SK-N-SH (cell line): ENCODE measurements at regions not wholly inside any gene's neighbourhood (a gene's known extent, or its start where the extent isn't known, plus 50 kb on each side); places are given as distances from the start of the nearest gene placed in this dataset.

Experiments used
- CTCF ChIA-PET: fragments of 300-600, 350-600 bp; formaldehyde crosslinking; extraction: SDS; loops from one replicate; lab custom pipeline; 2021; lab: Yijun Ruan, JAX
- POLR2A ChIA-PET: fragments of 350-600 bp; sonication (Branson Sonifier 250); formaldehyde crosslinking; extraction: SDS; loops from one replicate; lab custom pipeline; 2020; ENCODE audit warnings: antibody characterized with exemption, inconsistent platforms; lab: Yijun Ruan, JAX
- DNase-seq: peaks from one replicate; pipeline ENCODE4 v3.0.0; 2012
- H2AFZ ChIP-seq: fragments of 200-600 bp; sonication (generic); 2 replicates; pipeline ENCODE4 v1.8.1; 2016; ENCODE audit warnings: antibody characterized with exemption, mild to moderate bottlenecking, low read depth
- H3F3A ChIP-seq: fragments of 200-600 bp; sonication (generic); replicated peaks from 2 replicates; pipeline ENCODE3; 2016; ENCODE audit warnings: antibody characterized with exemption, mild to moderate bottlenecking; ENCODE audit not compliant: insufficient read depth
- H3K27ac ChIP-seq, 2 experiments: fragments of 200-500 bp in 1 of 2; fragments of 200-600 bp in 1 of 2; sonication (Bioruptor generic) in 1 of 2; sonication (generic), shearing (Covaris generic) in 1 of 2; 2 replicates each; pipeline versions ENCODE4 v1.5.1 to v1.6.1; 2014 to 2016; ENCODE audit warnings: low read depth in 2 of 2, inconsistent platforms in 1 of 2, low read length in 1 of 2, mild to moderate bottlenecking in 1 of 2, mixed read lengths in 1 of 2
- H3K27me3 ChIP-seq: fragments of 200-600 bp; sonication (generic), shearing (Covaris generic); 2 replicates; pipeline ENCODE4 v1.6.1; 2016; ENCODE audit warnings: mixed run types; ENCODE audit not compliant: insufficient read depth
- H3K36me3 ChIP-seq, 2 experiments: fragments of 200-500 bp in 1 of 2; fragments of 200-600 bp in 1 of 2; sonication (Bioruptor generic) in 1 of 2; sonication (generic) in 1 of 2; replicated peaks in 1 of 2; 2 replicates each; pipeline versions ENCODE3 to v1.5.1; 2014 to 2016; ENCODE audit warnings: low read length in 1 of 2, mild to moderate bottlenecking in 1 of 2; ENCODE audit not compliant: insufficient read depth in 2 of 2, control insufficient read depth in 1 of 2
- H3K4me1 ChIP-seq, 2 experiments: fragments of 200-500 bp in 1 of 2; fragments of 200-600 bp in 1 of 2; sonication (Bioruptor generic) in 1 of 2; sonication (generic), shearing (Covaris generic) in 1 of 2; 2 replicates each; pipeline versions ENCODE4 v1.5.1 to v1.6.1; 2014 to 2016; ENCODE audit warnings: low read depth in 1 of 2, low read length in 1 of 2, mixed run types in 1 of 2; ENCODE audit not compliant: insufficient read depth in 2 of 2, control insufficient read depth in 1 of 2
- H3K4me2 ChIP-seq: fragments of 200-600 bp; sonication (generic), shearing (Covaris generic); 2 replicates; pipeline ENCODE4 v1.6.1; 2017; ENCODE audit warnings: mixed run types
- H3K4me3 ChIP-seq, 2 experiments: fragments of 200-500 bp in 1 of 2; fragments of 200-600 bp in 1 of 2; sonication (Bioruptor generic) in 1 of 2; sonication (generic), shearing (Covaris generic) in 1 of 2; 2 replicates each; pipeline versions ENCODE4 v1.5.1 to v1.8.1; 2014 to 2016; ENCODE audit warnings: low read depth in 2 of 2, inconsistent platforms in 1 of 2, low read length in 1 of 2, mild to moderate bottlenecking in 1 of 2, mixed read lengths in 1 of 2, moderate library complexity in 1 of 2
- H3K79me2 ChIP-seq: fragments of 200-600 bp; sonication (generic); 2 replicates; pipeline ENCODE4 v1.8.1; 2017; ENCODE audit warnings: mild to moderate bottlenecking; ENCODE audit not compliant: insufficient read depth
- H3K9ac ChIP-seq: fragments of 200-600 bp; sonication (generic); 2 replicates; pipeline ENCODE4 v1.6.1; 2017; ENCODE audit warnings: mixed run types
- H3K9me2 ChIP-seq: fragments of 200-600 bp; sonication (generic); 2 replicates; pipeline ENCODE4 v1.6.1; 2017; ENCODE audit warnings: mixed run types
- H3K9me3 ChIP-seq: fragments of 200-600 bp; sonication (generic); 2 replicates; pipeline ENCODE4 v1.6.1; 2017; ENCODE audit warnings: mixed run types, mild to moderate bottlenecking, moderate library complexity
- H4K20me1 ChIP-seq: fragments of 200-600 bp; sonication (generic); 2 replicates; pipeline ENCODE4 v1.6.1; 2017; ENCODE audit warnings: mild to moderate bottlenecking, mixed run types; ENCODE audit not compliant: insufficient read depth
- CHD2 ChIP-seq: fragments of 150-350 bp; IDR thresholded peaks from 2 replicates; pipeline ENCODE4 v1.6.1; 2018; ENCODE audit warnings: low read length; ENCODE audit not compliant: partially characterized antibody
- CTCF ChIP-seq: fragments of 200-600 bp; sonication (generic); IDR thresholded peaks from 2 replicates; pipeline ENCODE4 v1.6.1; 2017; ENCODE audit warnings: antibody characterized with exemption, mild to moderate bottlenecking, moderate library complexity
- ELF1 ChIP-seq: IDR thresholded peaks from 2 replicates; pipeline ENCODE4 v1.4.0; 2012
- EP300 ChIP-seq, 2 experiments: IDR thresholded peaks; 2 replicates each; pipeline versions ENCODE4 v1.4.0 to v1.6.1; 2012; ENCODE audit warnings: borderline replicate concordance in 1 of 2, low read depth in 1 of 2, low read length in 1 of 2
- FOSL2 ChIP-seq: IDR thresholded peaks from 2 replicates; pipeline ENCODE4 v1.4.0; 2012; ENCODE audit warnings: low read depth, mild to moderate bottlenecking, moderate library complexity, borderline replicate concordance
- FOXM1 ChIP-seq: IDR thresholded peaks from 2 replicates; pipeline ENCODE4 v1.4.0; 2012; ENCODE audit warnings: low read depth, mild to moderate bottlenecking
- GATA2 ChIP-seq: sonication (generic); formaldehyde crosslinking; IDR thresholded peaks from 2 replicates; pipeline ENCODE4 v1.5.0; 2020; ENCODE audit warnings: mild to moderate bottlenecking, missing genetic modification reagents
- IRF3 ChIP-seq: fragments of 150-350 bp; IDR thresholded peaks from 2 replicates; pipeline ENCODE4 v1.6.1; 2016; ENCODE audit warnings: mild to moderate bottlenecking, low read depth, low read length
- JUND ChIP-seq: IDR thresholded peaks from 2 replicates; pipeline ENCODE4 v1.4.0; 2012
- MEF2A ChIP-seq: IDR thresholded peaks from 2 replicates; pipeline ENCODE4 v1.4.0; 2012; ENCODE audit warnings: low read depth, borderline replicate concordance
- NFIC ChIP-seq: IDR thresholded peaks from 2 replicates; pipeline ENCODE4 v1.4.0; 2012; ENCODE audit warnings: borderline replicate concordance
- NRF1 ChIP-seq: IDR thresholded peaks from 2 replicates; pipeline ENCODE4 v1.6.1; 2012; ENCODE audit warnings: low read depth, mild to moderate bottlenecking, low read length
- PBX3 ChIP-seq: IDR thresholded peaks from 2 replicates; pipeline ENCODE4; 2012
- POLR2AphosphoS5 ChIP-seq: IDR thresholded peaks from 2 replicates; pipeline ENCODE4 v1.6.1; 2012; ENCODE audit warnings: low read depth, low read length
- REST ChIP-seq: IDR thresholded peaks from 2 replicates; pipeline ENCODE4 v1.6.1; 2012; ENCODE audit warnings: mild to moderate bottlenecking, low read depth, low read length, moderate library complexity
- RXRA ChIP-seq: IDR thresholded peaks from 2 replicates; pipeline ENCODE4 v1.4.0; 2012; ENCODE audit warnings: low read depth, mild to moderate bottlenecking, borderline replicate concordance
- SIN3A ChIP-seq: IDR thresholded peaks from 2 replicates; pipeline ENCODE4 v1.6.1; 2012; ENCODE audit warnings: low read depth, mild to moderate bottlenecking, low read length, moderate library complexity, borderline replicate concordance
- TAF1 ChIP-seq: IDR thresholded peaks from 2 replicates; pipeline ENCODE4 v1.6.1; 2012; ENCODE audit warnings: low read depth, mild to moderate bottlenecking, low read length, moderate library complexity, borderline replicate concordance
- TCF12 ChIP-seq: IDR thresholded peaks from 2 replicates; pipeline ENCODE4 v1.4.0; 2012
- TEAD4 ChIP-seq: IDR thresholded peaks from 2 replicates; pipeline ENCODE4 v1.4.0; 2012; ENCODE audit warnings: mild to moderate bottlenecking, borderline replicate concordance; ENCODE audit not compliant: insufficient read depth
- USF1 ChIP-seq: IDR thresholded peaks from 2 replicates; pipeline ENCODE4 v1.4.0; 2012; ENCODE audit warnings: low read depth, borderline replicate concordance
- WGBS: methylation state at CpG from one replicate; pipeline ENCODE4 v1.1.6; 2017; ENCODE audit warnings: low lambda C conversion rate; 5-methylcytosine and 5-hydroxymethylcytosine counted together

- H3K9me3 ChIP-seq, result no peaks in the 10 kb centered on the region
- TF ChIP-seq CTCF (no peak), IRF3 (no peak), USF1 (no peak), GATA2 (CRISPR knock-in tag) (no peak), MEF2A (no peak), SIN3A (no peak), POLR2AphosphoS5 (no peak), TEAD4 (no peak), RXRA (no peak), TAF1 (no peak), NFIC (no peak), JUND (no peak), FOXM1 (no peak), PBX3 (no peak)
- no peaks in the 10 kb centered on the region for H3K36me3 ChIP-seq
- H3K4me3 ChIP-seq, result no peak overlapping the region
- DNase-seq, result no peak
- H3K27ac ChIP-seq, result no peak overlapping the region
- H2AFZ ChIP-seq, result no peak overlapping the region
- no peak overlapping the region for H3K4me2 ChIP-seq
- ChIA-PET POLR2A (no interaction called here), CTCF (no interaction called here)
- no peaks in the 10 kb centered on the region for H3K4me1 ChIP-seq
- no peaks in the 10 kb centered on the region for H3K9me2 ChIP-seq
- H4K20me1 ChIP-seq, result no peaks in the 10 kb centered on the region
- H3F3A ChIP-seq, result no peaks in the 10 kb centered on the region
- 24% methylated on average over 4 of the region's 4 CpGs for WGBS
- H3K27me3 ChIP-seq, result no peaks in the 10 kb centered on the region
- no peak overlapping the region for H3K9ac ChIP-seq
- no peaks in the 10 kb centered on the region for H3K79me2 ChIP-seq
Measured at GRCh38 chr3:8198605-8199004, 303.0 kb upstream of the LMCD1 start.

- H3K4me3 ChIP-seq, result no peak overlapping the region
- no peaks in the 10 kb centered on the region for H3K9me2 ChIP-seq
- H3K4me2 ChIP-seq, result no peak overlapping the region
- 24% methylated on average over 3 of the region's 3 CpGs for WGBS
- no peak overlapping the region for H2AFZ ChIP-seq
- no peaks in the 10 kb centered on the region for H3K79me2 ChIP-seq
- H3K27ac ChIP-seq, result no peak overlapping the region
- no peaks in the 10 kb centered on the region for H3F3A ChIP-seq
- no peaks in the 10 kb centered on the region for H3K4me1 ChIP-seq
- DNase-seq, result no peak
- no peaks in the 10 kb centered on the region for H3K36me3 ChIP-seq
- ChIA-PET CTCF (no interaction called here), POLR2A (no interaction called here)
- no peak overlapping the region for H3K9ac ChIP-seq
- no peaks in the 10 kb centered on the region for H3K27me3 ChIP-seq
- no peaks in the 10 kb centered on the region for H4K20me1 ChIP-seq
- H3K9me3 ChIP-seq, result no peaks in the 10 kb centered on the region
- TF ChIP-seq POLR2AphosphoS5 (no peak), SIN3A (no peak), NRF1 (no peak), ELF1 (no peak), CHD2 (no peak), TEAD4 (no peak), TCF12 (no peak), JUND (no peak), FOSL2 (no peak), EP300 (IDR thresholded peaks at IDR 0.05; ENCODE audit: borderline replicate concordance in 1 of 2, low read depth in 1 of 2, low read length in 1 of 2) (no peak), REST (no peak)
Measured at GRCh38 chr3:8200996-8201395, 300.6 kb upstream of the LMCD1 start.
